Gastrocnemius medialis (tissue), 4 donors: ENCODE measurements at regions not wholly inside any gene's neighbourhood (a gene's known extent, or its start where the extent isn't known, plus 50 kb on each side); places are given as distances from the start of the nearest gene placed in this dataset.

Experiments
- CTCF ChIP-seq, 5 experiments: fragments of 450-650 bp in 3 of 5; fragments of 200-600 bp in 2 of 5; sonication (generic) in 2 of 5; IDR thresholded peaks in 4 of 5; conservative IDR thresholded peaks in 1 of 5; 1 replicate in 4 of 5; 2 replicates in 1 of 5; pipeline ENCODE4 v1.5.1; 2016 to 2019; ENCODE audit warnings: antibody characterized with exemption in 5 of 5, mild to moderate bottlenecking in 3 of 5, moderate library complexity in 3 of 5
- POLR2A ChIP-seq, 2 donors: fragments of 450-650 bp; IDR thresholded peaks; one replicate each; pipeline ENCODE4 v1.6.1; 2017; ENCODE audit warnings: antibody characterized with exemption in 2 of 2, mild to moderate bottlenecking in 2 of 2, moderate library complexity in 2 of 2

GRCh38 chr15:26243382-26243781, 380.3 kb upstream of the ATP10A start:
- TF ChIP-seq CTCF (IDR thresholded peaks at IDR 0.05 in 4 of 5, conservative IDR thresholded peaks at IDR 0.05 in 1 of 5) (no peak), POLR2A (IDR thresholded peaks at IDR 0.05) (no peak)
